Dermis microvascular lymphatic vessel endothelial cell (primary cell): ENCODE measurements at regions not wholly inside any gene's neighbourhood (a gene's known extent, or its start where the extent isn't known, plus 50 kb on each side); places are given as distances from the start of the nearest gene placed in this dataset.

Experiments used
- DNase-seq, 2 donors: peaks; one replicate each; pipeline versions ENCODE4 v3.0.0 to v3.0.0-alpha.2; 2010; ENCODE audit warnings: low read depth in 2 of 2

DNA sequence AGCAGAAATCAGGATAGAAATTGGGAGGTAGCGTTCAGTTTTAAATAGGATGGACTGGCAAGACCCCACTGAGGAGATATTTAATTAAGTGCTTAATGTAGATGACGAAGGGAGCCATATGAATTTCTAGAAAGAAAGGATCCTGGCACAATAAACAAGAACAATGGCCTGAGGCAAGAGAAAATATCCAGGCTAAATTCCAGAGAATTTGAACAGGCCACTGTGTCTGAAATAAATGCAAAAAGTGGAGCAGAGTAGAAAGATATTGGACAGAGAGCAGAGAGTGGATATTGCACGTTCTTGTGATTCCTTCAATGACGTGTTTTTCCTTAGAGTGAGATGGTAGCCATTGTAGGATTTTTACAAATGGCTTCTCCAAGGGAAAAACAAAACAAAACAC, 1504.8 kb downstream of the C4orf33 start:
- no peak for DNase-seq

DNA sequence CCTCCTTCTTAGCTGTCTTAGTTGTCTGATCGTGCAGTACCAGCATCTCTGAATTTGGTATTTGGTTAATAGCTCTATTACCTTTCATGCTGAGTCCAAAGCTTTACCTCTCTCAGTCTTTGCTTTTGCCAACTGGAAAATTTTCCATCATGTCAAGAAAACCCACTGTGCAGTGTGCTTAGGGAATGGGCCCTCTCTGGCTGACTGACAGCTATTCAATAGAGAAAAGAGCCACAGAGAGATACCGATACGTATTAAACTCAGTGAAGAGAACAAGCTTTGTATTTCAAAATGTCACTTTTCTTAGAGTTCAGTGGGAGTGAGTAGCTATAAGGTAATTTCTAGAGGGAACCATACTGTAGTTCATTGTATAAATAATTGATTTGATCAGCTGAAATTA, 1507.1 kb downstream of the C4orf33 start:
- DNase-seq = no peak

DNA sequence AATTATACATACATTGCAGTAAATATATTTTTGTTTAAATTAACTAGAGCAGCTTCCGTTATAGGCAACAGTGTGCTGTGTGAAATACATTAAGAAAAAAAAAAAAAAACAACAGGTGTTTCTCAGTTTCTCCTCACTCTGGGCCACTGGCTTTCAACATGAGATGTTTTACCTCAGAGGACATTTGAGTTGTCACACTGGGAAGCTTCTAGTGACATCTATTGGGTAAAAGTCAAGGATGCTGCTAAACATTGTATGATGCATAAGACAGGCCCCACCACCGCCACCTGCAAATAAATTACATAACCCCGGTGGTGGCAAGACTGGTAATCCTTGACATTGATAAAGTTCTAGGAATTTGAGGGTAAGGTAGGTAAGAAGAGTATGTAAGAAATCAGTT, 1512.2 kb downstream of the C4orf33 start:
- DNase-seq = no peak

DNA sequence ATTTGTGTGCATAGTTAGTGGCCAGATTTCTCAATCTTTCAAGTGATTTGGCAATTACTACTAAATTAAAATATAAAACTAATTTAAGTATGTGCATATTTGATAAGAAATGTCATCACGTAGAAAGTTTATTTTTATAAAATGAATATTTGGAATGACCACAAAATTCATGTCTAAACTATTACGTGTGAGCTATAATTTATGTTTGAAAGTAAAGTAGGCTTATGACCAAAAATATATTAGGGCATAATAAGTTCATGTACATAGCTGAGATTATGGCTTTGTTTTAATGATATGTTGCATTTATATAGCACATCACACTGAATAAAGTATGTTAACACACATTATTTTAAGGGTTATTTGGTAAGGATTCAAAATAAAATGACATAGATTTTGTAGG, 1532.6 kb downstream of the C4orf33 start:
- DNase-seq = no peak

DNA sequence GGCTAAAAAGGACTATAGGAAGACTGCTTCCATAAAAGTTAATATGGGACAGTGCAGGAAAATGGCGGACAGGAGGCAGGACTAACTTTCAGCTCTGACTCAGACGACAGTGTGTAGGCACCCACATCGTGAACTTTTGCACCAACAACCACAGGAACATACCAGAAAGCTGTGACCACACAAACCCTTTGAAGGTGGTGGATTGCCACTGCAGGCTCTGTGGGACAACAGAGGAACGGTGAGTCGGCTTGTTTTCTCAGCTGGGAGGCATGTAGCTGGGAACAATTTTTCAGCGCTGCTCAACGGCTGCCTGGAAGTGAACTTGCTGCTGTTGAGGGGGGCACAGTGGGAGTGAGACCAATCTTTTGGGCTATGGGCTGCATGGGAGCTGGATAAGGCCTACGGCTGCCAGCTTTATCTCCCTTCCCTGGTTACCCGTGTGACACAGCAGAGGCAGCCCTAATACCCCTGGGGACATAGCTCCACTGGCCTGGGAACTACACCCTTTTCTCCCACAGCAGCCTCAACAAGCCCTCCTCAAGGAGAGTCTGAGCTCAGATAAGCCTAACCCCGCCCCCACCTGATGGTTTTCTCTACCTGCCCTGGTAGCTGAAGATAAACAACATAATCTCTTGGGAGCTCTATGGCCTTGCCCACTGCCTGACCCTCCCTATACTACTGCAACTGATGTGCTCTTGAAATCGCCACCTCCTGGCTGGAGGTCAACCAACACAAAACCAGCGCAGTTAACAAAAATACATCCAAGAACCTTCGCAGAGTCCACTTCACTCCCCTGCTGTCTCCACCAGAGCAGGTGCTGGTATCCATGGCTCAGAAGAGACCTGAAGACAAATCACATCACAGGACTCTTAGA, 1537.0 kb downstream of the C4orf33 start:
- no peak for DNase-seq

DNA sequence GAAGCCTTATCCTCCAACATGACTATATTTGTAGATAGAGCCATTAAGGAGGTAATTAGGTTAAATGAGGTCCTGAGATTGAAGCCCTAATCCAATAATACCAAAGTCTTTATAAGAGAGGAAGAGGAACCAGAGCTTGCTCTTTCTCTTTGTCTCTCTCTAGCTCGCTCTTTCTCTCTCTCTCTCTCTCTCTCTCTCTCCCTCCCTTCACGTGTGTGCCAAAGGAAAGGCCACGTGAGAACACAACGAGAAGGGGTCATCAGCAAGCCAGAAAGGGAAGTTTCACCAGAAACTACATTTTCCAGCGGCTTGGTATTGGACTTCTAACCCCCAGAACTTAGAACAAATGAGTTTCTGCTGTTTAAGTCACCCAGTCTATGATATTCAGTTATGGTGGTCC, 1540.5 kb downstream of the C4orf33 start:
- DNase-seq = no peak

DNA sequence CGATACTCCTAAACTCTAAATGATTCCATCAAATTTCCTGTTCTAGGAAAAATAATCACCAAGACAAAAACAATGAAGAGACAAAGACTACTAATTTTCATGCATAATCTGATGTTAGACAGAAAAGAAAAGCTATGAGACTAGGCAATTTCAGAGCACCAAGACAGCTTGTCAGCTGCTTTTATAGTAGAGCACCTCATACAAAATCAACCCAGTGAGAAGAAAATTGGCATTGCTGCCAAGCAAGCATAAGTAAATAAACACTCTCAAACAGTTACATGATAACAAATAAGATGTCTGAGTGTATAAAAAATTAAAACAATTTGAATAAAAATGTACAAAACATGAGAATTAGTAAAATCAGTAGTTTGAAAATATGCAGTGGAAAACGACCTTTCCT, 1544.6 kb downstream of the C4orf33 start:
- DNase-seq = no peak

DNA sequence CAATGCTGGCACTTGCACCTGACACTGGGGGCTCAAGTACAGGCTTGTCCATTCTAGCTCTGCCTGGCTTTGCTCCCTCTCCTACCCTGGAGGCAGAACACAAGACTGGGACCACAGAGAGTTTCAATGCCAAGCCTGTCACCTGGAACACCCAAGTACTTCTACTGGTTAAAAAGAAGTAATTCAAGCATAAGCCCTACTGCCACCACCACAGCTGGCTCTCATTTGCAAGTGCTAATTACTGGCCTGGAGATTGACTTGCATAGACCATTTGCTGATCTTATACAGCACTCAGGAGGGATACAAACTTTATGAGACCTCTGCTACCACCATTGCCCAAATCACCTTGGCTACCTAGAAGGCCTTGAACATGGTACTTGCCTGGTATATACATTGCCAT, 1550.9 kb downstream of the C4orf33 start:
- no peak for DNase-seq

DNA sequence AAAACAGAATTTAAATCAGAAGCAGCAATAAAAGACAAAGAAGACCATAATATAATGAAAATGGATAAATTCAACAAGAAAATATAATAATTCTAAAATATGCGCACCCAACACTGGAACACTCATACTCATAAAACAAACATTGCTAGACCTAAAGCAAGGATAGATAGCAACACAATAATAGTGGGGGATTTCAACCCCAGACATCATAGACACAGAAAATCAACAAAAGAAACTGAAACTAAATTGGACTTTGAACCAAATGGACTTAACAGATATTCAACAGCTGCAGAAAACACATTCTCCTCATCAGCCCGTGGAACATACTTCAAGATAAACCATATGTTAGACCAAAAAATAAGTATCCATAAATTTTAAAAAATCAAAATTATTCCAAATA, 1552.6 kb downstream of the C4orf33 start:
- DNase-seq = no peak

DNA sequence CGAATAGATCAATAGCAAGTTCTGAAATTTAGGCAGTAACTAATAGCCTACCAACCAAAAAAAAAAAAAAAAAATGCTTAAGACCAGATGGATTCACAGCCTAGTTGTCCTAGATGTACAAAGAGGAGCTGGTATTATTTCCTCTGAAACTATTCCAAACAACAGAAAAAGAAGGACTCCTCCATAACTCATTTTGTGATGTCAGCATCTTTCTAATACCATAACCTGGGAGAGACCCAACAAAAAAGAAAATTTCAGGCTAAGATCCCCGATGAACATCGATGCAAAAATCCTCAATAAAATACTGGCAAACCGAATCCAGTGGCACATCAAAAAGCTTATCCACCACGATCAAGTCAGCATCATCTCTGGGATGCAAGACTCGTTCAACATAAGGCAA, 1557.9 kb downstream of the C4orf33 start:
- no peak for DNase-seq

DNA sequence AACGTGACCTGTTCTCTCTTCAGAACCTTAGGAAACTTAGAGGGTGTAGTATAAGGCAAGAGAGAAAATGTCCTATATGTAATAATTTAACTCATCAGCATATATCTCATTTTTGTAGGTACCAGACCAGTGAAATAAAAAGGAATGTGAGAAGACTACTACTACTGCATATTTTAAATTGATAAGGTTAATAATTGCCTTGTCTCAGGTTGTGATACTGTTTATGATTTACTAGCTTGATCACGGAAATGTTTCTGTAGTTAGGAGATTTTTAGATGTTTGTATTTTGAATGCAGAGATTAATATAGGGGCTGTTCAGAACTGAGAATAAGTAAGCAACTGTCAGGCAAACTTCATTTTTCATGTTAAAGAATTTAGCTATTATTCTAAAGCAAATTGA, 1563.4 kb downstream of the C4orf33 start:
- DNase-seq = no peak

DNA sequence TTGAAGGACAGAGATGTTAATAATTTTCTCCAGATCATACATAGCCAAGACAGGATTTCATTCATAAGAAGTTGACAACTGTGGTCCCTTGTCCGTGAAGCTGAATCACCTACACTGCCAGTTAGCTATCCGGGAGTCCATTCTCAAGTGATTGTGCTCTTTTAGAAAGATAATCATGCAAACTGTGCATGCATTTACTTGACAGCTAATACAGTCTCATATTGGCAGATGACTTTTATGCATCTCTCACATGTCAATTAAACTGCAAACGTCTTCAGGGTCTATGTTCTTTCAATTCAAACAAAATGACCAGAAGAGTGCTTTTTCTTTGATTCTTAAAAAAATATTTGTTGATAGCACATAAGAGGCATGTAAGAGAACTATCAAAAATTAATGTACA, 1572.9 kb downstream of the C4orf33 start:
- DNase-seq = no peak

DNA sequence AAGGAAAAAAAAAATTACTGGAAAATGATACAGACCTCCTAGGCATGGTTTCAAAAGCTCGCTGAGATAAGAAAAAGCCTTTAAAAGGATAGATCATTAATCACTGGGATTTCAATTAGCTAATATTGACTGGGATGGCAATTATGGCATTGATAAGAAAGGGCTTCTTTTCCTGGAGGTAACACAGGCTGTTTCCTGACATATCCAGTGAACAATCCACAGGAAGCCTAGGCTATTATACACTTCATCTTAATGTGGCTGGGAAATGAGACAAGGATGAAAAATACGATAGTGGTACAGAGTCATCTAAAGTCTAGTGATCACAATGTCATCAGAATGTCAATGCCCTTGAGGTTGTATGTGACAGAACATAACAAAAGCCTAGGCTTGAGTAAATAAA, 1579.3 kb downstream of the C4orf33 start:
- no peak for DNase-seq

DNA sequence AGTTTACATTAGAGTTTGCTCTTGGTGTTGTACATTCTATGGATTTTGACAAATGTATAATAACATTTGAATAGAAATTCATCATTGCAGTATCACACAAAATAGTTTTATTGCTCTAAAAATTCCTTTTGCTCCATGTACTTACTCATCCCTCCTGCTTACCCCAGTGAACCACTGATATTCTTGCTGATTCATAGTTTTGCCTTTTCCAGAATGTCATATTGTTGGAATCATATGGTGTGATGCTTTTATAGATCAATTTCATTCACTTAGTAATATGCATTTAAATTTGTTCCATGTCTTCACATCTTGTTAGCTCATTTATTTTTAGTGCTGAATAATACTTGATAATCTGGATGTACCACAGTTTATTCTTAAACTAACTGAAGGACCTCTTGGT, 1593.2 kb downstream of the C4orf33 start:
- DNase-seq = no peak

DNA sequence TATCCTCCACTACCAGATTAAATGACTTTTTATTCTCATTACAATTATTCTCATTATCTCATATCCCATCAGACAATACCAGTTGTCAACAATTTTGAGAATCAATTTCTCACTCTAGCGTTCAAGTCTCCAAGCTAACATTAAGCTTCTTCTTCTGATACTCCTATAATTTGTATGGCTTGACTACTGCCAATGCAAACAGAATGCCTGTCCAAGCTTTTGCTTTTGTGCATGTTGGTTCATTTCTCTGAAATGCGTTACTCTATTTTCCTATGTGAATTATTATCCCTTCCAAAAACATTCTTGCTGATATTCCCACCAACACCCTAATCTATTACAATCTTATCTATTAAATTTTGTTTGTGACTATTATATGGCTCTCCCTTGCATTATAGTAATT, 1602.3 kb downstream of the C4orf33 start:
- no peak for DNase-seq

DNA sequence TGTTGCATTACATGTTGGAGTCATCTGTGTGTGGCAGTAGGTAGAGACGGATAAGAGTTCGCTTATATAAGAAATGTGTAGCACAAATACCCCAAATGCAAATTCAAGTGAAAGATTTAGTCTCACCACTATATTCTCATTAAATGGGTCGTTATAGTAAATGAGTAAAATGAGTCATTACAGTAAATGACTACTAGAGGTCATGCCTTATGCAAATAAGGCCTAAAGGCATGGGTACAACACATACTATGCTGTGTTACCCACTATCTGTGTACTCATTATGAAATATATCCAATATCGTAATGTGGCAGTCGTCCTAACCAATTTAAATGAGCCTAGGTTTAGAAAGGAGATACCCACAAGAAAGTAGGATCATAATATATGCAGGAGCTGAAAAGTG, 1603.1 kb downstream of the C4orf33 start:
- DNase-seq = no peak

DNA sequence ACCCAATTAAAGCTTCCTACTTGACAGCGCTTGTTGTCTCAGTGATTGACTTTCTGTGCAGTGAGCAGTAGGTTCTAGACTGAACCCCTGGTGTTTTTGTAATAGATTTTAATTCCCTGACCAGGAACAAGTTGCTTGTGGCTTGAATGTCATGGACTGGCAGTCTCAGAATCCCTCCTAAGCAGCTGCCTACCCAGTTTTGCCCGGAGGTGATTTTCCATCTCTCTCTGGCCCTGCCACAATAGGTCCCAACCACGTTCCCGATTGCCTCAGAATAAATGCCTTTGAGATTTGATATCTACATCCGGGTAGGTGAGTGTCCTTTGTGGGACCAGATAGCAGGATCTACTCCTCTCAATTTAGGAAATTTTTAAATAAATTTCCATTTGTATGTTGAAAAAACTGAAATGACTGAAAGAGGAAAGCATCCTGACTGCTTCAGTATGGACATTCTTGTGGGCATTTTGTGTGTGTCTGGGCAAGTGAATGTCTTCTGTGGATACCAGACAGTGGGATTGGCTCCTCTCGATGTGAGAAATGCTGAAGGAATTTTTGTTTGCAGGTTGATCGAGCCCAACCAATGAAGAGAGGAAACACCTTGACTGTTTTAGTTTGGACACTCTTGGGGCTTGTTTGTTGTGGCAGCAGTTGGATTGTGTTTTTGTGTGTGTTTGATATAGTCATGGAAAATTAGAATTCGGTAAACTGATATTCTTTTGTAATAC, 1607.4 kb downstream of the C4orf33 start:
- no peak for DNase-seq

DNA sequence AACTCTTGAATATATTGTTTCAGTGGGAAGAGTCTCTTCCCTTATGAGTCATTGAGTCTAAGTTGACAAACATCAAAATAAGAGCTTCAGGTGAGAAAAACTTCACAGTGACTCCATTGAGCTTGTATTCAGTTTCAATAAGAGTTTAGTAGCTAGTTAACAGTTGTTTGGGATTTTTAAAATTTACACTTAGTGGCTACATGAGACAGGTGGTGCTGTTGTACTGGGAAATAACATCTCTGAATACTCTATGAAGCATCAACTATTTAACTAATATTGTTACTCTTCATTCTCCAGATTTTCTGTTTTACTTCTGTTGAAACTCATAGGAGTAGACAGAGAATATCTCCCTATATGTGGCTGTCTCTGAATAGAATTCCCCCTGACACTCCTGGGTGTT, 1609.1 kb downstream of the C4orf33 start:
- no peak for DNase-seq

DNA sequence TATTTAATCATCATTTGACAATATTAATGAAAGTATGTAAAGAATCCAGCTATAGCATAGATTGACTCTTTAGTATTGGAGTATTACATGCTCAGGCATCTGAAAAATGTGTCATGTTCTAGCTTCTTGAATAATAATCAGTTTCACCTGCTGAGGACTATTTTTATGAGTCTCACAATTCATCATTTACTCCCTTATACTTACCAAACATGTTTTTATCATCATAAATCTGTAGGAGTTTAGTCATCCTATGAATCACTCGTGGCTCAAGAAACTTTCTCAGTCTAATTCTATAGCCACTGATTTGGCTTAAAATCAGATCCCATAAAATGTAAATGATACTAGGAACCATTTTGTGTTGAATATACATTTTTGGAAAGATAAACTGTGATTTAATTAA, 1616.1 kb downstream of the C4orf33 start:
- no peak for DNase-seq

DNA sequence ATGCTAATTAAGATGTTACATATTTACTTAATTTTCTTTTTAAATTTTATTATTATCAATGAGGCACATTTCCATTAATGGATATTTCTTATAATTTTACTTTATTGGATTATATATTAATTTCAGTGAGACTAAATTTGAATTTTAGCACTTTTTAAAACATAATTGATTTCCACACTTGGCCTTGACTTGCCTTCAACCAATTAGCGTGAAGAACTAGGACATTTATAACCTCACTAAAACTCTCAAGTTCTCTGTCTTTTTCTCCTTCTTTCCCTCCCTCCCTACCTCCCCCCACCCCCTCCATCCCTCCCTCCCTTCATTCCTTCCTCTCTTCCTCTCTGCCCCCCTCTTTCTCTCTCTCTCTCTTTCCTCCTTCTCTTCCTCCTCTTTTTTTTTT, 1618.1 kb downstream of the C4orf33 start:
- DNase-seq = no peak

DNA sequence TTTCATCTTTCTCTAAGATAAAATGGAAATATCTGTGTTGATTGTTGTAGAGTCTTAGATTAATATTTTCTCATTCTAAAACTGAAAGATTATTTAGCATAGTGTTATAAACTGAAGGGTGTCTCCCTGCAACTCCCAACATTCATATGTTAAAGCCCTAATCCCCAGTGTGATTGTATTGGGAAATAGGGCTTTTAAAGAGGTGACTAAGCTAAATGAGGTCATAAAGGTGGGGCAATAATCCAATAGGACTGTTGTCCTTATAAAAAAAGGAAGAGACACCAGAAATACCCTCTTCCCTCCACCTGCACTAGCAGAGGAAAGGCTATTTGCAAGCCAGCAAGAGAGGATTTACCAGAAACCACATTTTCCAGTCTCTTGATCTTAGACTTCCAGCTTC, 1626.4 kb downstream of the C4orf33 start:
- no peak for DNase-seq

DNA sequence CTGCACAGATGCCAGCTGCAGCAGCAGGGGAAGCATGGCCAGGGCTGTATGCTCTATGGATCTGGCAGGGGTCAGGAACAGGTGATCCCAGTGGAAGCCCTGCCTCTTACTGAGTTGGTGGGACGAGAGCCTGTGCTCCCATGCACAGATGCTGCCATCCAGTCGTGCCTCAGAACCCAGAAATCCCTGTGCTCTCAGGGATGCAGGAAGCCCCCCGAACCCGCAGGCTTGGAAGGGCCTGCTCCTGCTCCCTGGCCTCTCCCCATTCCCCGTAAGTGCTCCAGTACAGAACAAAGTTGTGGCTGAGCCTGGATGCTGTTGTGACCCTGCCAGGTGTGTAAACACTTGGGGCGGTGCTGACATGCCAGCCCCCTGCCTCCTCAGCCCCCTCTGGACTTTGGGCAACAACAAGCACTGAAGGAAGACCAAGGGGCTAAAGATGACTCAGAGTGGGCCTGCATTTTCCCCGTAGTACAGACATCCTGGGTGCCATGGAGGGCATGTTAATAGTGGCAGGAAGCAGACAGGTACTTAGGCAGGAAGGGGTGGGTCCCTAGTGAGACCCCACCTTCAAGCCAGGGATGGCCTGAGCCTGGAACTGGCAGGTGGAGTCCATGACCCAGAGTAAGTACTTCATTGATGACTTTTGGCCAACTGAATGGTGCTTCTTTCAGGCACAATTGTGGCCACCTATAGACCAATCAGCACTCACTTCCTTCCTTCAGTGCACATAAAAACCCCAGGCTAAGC, 1640.7 kb downstream of the C4orf33 start:
- DNase-seq = no peak
